Osteoblast (primary cell): ENCODE measurements at regions not wholly inside any gene's neighbourhood (a gene's known extent, or its start where the extent isn't known, plus 50 kb on each side); places are given as distances from the start of the nearest gene placed in this dataset.
"Not testable (repeated sequence)": the region's sequence is repeated elsewhere in the genome, so short reads cannot be mapped to it uniquely, and the experiment has no call there.

Experiments
- DNase-seq: peaks from one replicate; pipeline ENCODE4 v3.0.0; 2011; ENCODE audit warnings: low spot score, mixed read lengths; ENCODE audit not compliant: insufficient read length; ENCODE audit errors: missing footprints
- H2AFZ ChIP-seq: 2 replicates; pipeline ENCODE4 v1.6.0; 2011; ENCODE audit warnings: mild to moderate bottlenecking, low read length
- H3K27ac ChIP-seq: 2 replicates; pipeline ENCODE4 v1.5.1; 2011; ENCODE audit warnings: mild to moderate bottlenecking, low read depth, low read length, moderate library complexity
- H3K27me3 ChIP-seq: 2 replicates; pipeline ENCODE4 v1.6.0; 2012; ENCODE audit warnings: mild to moderate bottlenecking, control low read depth, inconsistent platforms, low read length, moderate library complexity; ENCODE audit not compliant: insufficient read depth
- H3K36me3 ChIP-seq: 2 replicates; pipeline ENCODE4 v1.5.1; 2011; ENCODE audit warnings: mild to moderate bottlenecking, low read length, control low read depth, moderate library complexity; ENCODE audit not compliant: insufficient read depth
- H3K4me1 ChIP-seq: 2 replicates; pipeline ENCODE4 v1.5.1; 2011; ENCODE audit warnings: mild to moderate bottlenecking, low read length, control low read depth, moderate library complexity; ENCODE audit not compliant: insufficient read depth
- H3K4me2 ChIP-seq: 2 replicates; pipeline ENCODE4 v1.6.0; 2011; ENCODE audit warnings: mild to moderate bottlenecking, low read length; ENCODE audit not compliant: insufficient read depth
- H3K4me3 ChIP-seq: fragments of 200-600 bp; sonication (generic); 3 replicates; pipeline ENCODE4 v1.5.1; 2012; ENCODE audit warnings: mild to moderate bottlenecking, low read length, inconsistent platforms; ENCODE audit not compliant: insufficient read depth
- H3K79me2 ChIP-seq: 2 replicates; pipeline ENCODE4 v1.6.0; 2012; ENCODE audit warnings: mild to moderate bottlenecking, low read length, control low read depth, inconsistent platforms; ENCODE audit not compliant: insufficient read depth
- H3K9me3 ChIP-seq: 2 replicates; pipeline ENCODE4 v1.5.1; 2011; ENCODE audit warnings: low read depth, low read length, control low read depth
- H4K20me1 ChIP-seq: 2 replicates; pipeline ENCODE4 v1.6.0; 2012; ENCODE audit warnings: mild to moderate bottlenecking, low read length, control low read depth; ENCODE audit not compliant: insufficient read depth

DNA sequence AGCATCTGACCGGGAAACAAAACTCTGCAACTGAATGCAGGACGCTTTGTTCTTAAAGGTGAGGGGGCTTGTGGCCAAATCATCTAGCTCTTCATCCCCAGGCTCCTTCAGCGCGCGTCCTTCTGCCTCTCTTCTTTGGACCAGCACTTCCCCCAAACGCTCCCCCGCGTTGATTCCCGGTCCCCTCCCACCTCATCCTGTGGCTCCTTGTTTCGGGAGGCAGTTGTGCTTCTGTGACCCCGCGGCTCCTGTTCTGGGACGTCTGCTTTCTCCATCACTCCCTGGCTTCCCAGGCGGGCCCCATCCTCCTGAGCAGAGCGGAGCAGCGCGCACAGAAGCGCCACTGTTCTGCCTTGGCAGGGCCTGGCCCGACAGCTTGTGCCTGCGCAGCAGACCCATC is 109.7 kb upstream of the ZNG1E start:
- H3K36me3 ChIP-seq, H2AFZ ChIP-seq, H3K4me2 ChIP-seq, H3K27ac ChIP-seq, H3K4me1 ChIP-seq, H3K79me2 ChIP-seq, DNase-seq, H3K27me3 ChIP-seq, H4K20me1 ChIP-seq, H3K4me3 ChIP-seq, H3K9me3 ChIP-seq: not testable (repeated sequence)

DNA sequence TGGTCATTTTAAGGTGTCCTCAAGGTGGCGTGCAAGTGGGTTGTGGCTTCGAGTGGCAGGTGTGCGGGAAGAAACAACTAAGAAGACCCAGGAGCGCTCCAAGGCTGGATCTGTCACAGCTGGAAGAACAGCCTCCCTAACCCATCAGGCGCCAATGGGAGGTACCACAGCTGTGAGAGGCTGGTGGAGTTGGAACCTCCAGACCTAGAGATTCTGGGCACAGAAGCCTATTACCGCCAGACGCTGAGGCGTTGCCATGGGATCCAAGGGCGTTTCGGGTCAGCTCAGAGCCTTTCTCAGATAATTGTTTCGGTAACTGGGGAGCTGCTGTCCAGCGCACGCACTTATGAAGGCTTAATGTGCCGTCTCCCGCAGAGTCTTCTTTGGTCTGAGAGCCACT is 156.7 kb upstream of the ZNG1E start:
- H2AFZ ChIP-seq, H3K9me3 ChIP-seq, H3K4me2 ChIP-seq: not testable (repeated sequence)

DNA sequence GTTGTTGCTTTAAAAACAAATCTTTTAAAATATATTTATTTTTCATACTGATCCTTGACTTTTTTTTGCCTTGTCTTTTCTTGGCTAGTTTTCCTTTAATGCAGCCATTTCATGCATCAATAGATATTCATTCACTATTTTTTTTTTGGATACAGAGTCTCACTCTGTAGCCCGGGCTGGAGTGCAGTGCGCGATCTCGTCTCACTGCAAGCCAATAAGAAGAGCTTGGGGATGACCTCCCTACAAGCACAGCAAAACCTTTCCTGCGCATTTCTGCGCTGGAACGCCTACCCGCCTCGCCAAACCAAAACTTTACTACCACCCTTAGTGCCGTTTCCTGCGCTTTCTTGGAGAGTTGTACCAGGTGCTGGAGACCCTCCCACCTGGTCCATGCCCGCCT is 161.3 kb upstream of the ZNG1E start:
- not testable (repeated sequence) for H3K9me3 ChIP-seq, H3K4me3 ChIP-seq, H3K79me2 ChIP-seq, H3K36me3 ChIP-seq, H3K4me2 ChIP-seq, H2AFZ ChIP-seq, H3K4me1 ChIP-seq, DNase-seq, H3K27me3 ChIP-seq, H4K20me1 ChIP-seq, H3K27ac ChIP-seq

More for the DNA sequence above, 156.7 kb upstream of the ZNG1E start:
- not testable (repeated sequence) for H3K27me3 ChIP-seq, DNase-seq, H3K79me2 ChIP-seq, H3K4me3 ChIP-seq, H3K4me1 ChIP-seq, H3K36me3 ChIP-seq, H4K20me1 ChIP-seq, H3K27ac ChIP-seq

DNA sequence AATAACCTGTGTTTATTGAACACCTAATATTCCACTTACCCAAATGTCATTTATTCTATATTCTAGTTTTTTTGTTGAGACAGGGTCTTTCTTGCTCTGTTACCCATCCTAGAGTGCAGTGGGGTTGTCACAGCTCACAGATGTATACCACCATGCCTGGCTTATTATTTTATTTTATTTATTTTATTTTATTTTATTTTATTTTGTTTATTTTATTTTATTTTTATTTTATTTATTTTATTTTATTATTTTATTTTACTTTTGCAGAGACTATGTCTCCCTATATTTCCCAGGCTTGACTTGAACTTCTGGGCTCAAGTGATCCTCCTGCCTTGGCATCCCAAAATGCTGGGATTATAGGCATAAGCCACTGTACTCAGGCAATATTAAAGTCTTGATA is 167.8 kb upstream of the ZNG1E start:
- not testable (repeated sequence) for H3K4me2 ChIP-seq, H3K4me3 ChIP-seq, H3K27me3 ChIP-seq, H3K36me3 ChIP-seq, H2AFZ ChIP-seq, H3K4me1 ChIP-seq, H3K27ac ChIP-seq, DNase-seq, H3K79me2 ChIP-seq, H4K20me1 ChIP-seq, H3K9me3 ChIP-seq

DNA sequence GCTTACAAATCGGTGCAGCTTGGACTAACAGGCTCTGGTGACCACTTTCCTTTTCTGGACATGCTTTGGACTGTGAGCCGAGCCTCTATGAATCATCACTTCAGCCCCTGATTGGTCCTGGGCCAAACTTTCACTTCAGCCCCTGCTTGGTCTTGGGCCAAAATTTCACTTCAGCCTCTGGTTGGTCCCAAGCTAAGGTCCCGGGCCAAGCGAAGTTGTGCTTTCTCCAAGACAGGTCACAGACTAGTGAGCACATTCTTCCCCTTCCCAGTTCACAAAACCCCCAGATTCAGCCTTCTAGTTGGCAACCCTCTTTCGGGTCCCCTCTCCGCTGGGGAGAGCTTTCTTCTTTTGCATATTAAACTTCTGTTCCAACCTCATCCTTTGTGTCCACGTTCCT is 171.0 kb upstream of the ZNG1E start:
- DNase-seq, H3K27me3 ChIP-seq, H3K4me1 ChIP-seq, H3K4me2 ChIP-seq, H4K20me1 ChIP-seq, H3K9me3 ChIP-seq, H3K4me3 ChIP-seq, H2AFZ ChIP-seq, H3K27ac ChIP-seq, H3K79me2 ChIP-seq, H3K36me3 ChIP-seq: not testable (repeated sequence)

DNA sequence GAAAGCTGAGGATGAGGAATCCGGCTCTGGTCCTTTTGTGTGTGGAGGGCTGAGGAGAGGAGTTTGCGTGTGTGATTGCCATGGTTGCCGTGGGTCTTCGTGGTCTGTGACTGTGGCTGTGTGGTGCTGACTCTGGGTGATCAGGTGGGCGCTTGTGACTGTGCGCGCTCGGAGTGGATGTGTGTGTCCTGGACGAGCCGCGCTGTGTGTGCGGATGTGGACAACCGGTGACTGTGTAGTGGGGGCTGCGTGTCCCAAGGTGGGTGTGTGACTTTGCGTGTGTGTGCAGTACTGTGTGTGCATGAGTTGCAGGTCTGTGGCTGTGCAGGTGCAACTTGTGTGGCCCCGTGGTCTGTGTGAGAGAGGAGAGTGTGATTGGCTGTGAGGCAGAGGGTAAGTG is 172.0 kb upstream of the ZNG1E start:
- H3K9me3 ChIP-seq, H4K20me1 ChIP-seq, H3K27ac ChIP-seq, H3K4me1 ChIP-seq, H3K27me3 ChIP-seq, DNase-seq, H2AFZ ChIP-seq, H3K79me2 ChIP-seq, H3K4me2 ChIP-seq, H3K4me3 ChIP-seq, H3K36me3 ChIP-seq: not testable (repeated sequence)

DNA sequence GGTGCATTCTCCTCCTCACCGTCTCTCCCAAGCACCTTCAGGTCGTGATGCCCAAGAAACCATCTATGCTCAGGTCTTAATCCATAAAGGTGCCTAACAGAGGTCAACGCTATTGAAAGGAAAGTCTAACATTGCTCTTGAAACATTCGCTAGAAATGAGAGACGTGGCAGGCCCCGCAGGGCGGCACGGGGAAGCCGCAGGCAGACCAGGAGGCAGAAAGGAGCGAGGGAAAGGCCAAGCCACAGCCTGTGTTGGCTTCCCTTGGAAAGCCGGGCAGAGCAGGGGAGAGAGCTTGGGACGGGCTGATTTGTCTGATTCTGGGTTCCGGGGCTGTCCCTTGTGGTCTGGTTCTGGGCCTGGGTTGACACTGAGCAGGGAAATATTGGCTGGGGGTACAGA is 192.8 kb upstream of the ZNG1E start:
- not testable (repeated sequence) for H3K27me3 ChIP-seq, H3K4me2 ChIP-seq, H4K20me1 ChIP-seq, H3K9me3 ChIP-seq, DNase-seq, H3K79me2 ChIP-seq, H3K4me3 ChIP-seq, H3K27ac ChIP-seq, H2AFZ ChIP-seq, H3K36me3 ChIP-seq, H3K4me1 ChIP-seq

DNA sequence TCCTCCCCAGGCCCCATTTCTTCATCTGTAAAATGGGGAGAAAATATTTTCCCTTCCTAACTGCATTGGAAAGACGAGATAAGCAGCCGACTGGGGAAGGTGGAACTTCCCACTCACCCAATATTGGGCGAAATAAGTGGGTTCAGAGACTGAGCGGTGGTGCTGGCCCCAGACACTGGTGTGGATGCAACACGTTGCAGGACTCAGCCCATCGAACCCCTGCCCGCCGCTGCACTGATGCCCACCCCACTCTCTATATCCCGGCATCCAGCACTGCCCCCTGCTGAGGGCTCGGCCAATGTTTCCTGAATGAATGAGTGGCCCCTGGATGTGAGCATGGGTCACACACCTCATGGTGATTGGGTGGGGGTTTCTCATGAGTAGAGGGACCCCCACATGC is 194.4 kb upstream of the ZNG1E start:
- not testable (repeated sequence) for H3K4me1 ChIP-seq, H3K79me2 ChIP-seq, H2AFZ ChIP-seq, H3K27me3 ChIP-seq, H3K4me2 ChIP-seq, H3K27ac ChIP-seq, H3K9me3 ChIP-seq, H4K20me1 ChIP-seq, H3K4me3 ChIP-seq, DNase-seq, H3K36me3 ChIP-seq

DNA sequence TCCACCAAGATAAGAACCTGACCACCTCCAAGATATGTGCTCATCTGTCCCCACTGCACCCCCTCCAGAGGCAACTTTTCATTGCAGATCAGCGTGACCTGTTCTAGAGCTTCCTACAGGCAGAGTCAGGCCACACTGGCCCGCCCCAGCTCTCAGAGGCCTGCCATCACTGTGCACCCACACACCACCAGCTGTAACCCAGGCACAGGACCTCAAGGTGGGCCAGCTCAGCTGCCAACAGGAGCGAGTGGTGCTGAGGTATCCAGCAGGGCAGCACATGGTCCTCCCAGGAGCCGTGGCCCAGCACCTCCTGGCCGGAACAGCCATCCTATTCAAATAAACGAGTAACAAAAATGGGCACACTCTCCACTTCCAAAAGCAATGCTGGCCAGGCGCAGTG is 189.9 kb upstream of the FOXD4L5 start:
- not testable (repeated sequence) for H3K36me3 ChIP-seq, H3K4me1 ChIP-seq, H3K4me2 ChIP-seq, H2AFZ ChIP-seq, H3K4me3 ChIP-seq, H4K20me1 ChIP-seq, H3K79me2 ChIP-seq, H3K27me3 ChIP-seq, H3K27ac ChIP-seq, DNase-seq, H3K9me3 ChIP-seq
